Effector CD8-positive, alpha-beta T cell (primary cell): ENCODE measurements at regions not wholly inside any gene's neighbourhood (a gene's known extent, or its start where the extent isn't known, plus 50 kb on each side); places are given as distances from the start of the nearest gene placed in this dataset.

Experiments used
- DNase-seq: peaks from one replicate; lab custom pipeline; 2025; lab: John Stamatoyannopoulos, UW

GRCh38 chr20:52731093-52731492 lies 241.1 kb upstream of the TSHZ2 start:
- no peak for DNase-seq

GRCh38 chr20:52727740-52728456 lies 244.3 kb upstream of the TSHZ2 start:
- no peak for DNase-seq

- DNase-seq, result no peak
Measured at GRCh38 chr20:52724541-52724940, 247.6 kb upstream of the TSHZ2 start.

- no peak for DNase-seq
Measured at GRCh38 chr20:52722926-52723688, 249.1 kb upstream of the TSHZ2 start.

- no peak for DNase-seq
Measured at GRCh38 chr20:52708137-52708536, 264.0 kb upstream of the TSHZ2 start.

- DNase-seq, result no peak
Measured at GRCh38 chr20:52704553-52704952, 267.6 kb upstream of the TSHZ2 start.

- no peak for DNase-seq
Measured at GRCh38 chr20:52688345-52688744, 283.8 kb upstream of the TSHZ2 start.

- no peak for DNase-seq
Measured at GRCh38 chr20:52684905-52685304, 287.3 kb upstream of the TSHZ2 start.

- no peak for DNase-seq
Measured at GRCh38 chr20:52684176-52684575, 288.0 kb upstream of the TSHZ2 start.

- no peak for DNase-seq
Measured at GRCh38 chr20:52683761-52684160, 288.4 kb upstream of the TSHZ2 start.

- no peak for DNase-seq
Measured at GRCh38 chr20:52682237-52682636, 289.9 kb upstream of the TSHZ2 start.

GRCh38 chr20:52681288-52681687 lies 290.9 kb upstream of the TSHZ2 start:
- no peak for DNase-seq

- no peak for DNase-seq
Measured at GRCh38 chr20:52677216-52677615, 294.9 kb upstream of the TSHZ2 start.

- no peak for DNase-seq
Measured at GRCh38 chr20:52676283-52676995, 295.7 kb upstream of the TSHZ2 start.

GRCh38 chr20:52675375-52675774 lies 296.8 kb upstream of the TSHZ2 start:
- DNase-seq, result no peak

GRCh38 chr20:52668626-52669025 lies 303.5 kb upstream of the TSHZ2 start:
- DNase-seq, result no peak

- no peak for DNase-seq
Measured at GRCh38 chr20:52667358-52667757, 304.8 kb upstream of the TSHZ2 start.

GRCh38 chr20:52665441-52665840 lies 306.7 kb upstream of the TSHZ2 start:
- DNase-seq, result no peak

GRCh38 chr20:52655395-52655794 lies 316.8 kb upstream of the TSHZ2 start:
- no peak for DNase-seq

GRCh38 chr20:52654567-52654966 lies 317.6 kb upstream of the TSHZ2 start:
- no peak for DNase-seq

- DNase-seq, result no peak
Measured at GRCh38 chr20:52652271-52652670, 319.9 kb upstream of the TSHZ2 start.

- no peak for DNase-seq
Measured at GRCh38 chr20:52649727-52650126, 322.4 kb upstream of the TSHZ2 start.

- no peak for DNase-seq
Measured at GRCh38 chr20:52645822-52646221, 326.3 kb upstream of the TSHZ2 start.
